ENCODE measurements at regions not wholly inside any gene's neighbourhood (a gene's known extent, or its start where the extent isn't known, plus 50 kb on each side); places are given as distances from the start of the nearest gene placed in this dataset.

GRCh38 chr4:111020476-111020875 is 397.6 kb upstream of the PITX2 start:
- TF ChIP-seq, protein P1, sequence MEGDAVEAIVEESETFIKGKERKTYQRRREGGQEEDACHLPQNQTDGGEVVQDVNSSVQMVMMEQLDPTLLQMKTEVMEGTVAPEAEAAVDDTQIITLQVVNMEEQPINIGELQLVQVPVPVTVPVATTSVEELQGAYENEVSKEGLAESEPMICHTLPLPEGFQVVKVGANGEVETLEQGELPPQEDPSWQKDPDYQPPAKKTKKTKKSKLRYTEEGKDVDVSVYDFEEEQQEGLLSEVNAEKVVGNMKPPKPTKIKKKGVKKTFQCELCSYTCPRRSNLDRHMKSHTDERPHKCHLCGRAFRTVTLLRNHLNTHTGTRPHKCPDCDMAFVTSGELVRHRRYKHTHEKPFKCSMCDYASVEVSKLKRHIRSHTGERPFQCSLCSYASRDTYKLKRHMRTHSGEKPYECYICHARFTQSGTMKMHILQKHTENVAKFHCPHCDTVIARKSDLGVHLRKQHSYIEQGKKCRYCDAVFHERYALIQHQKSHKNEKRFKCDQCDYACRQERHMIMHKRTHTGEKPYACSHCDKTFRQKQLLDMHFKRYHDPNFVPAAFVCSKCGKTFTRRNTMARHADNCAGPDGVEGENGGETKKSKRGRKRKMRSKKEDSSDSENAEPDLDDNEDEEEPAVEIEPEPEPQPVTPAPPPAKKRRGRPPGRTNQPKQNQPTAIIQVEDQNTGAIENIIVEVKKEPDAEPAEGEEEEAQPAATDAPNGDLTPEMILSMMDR (IDR thresholded peaks at IDR 0.05; ENCODE audit: unreplicated experiment) = no peak
- H3K36me3 Mint-ChIP-seq = no peaks in the 10 kb centered on the region
- no peak for DNase-seq (ENCODE audit: low spot score in 2 of 2, unreplicated experiment in 2 of 2)
- H3K9me3 Mint-ChIP-seq = no peaks in the 10 kb centered on the region
- no peak overlapping the region for H3K4me3 Mint-ChIP-seq
- peaks cover 2% of the 10 kb centered on the region for H3K4me1 Mint-ChIP-seq
- no peak overlapping the region for H3K27ac Mint-ChIP-seq
- no peaks in the 10 kb centered on the region for H3K27me3 Mint-ChIP-seq (ENCODE audit: low read depth)

GRCh38 chr4:111020961-111021360 is 398.1 kb upstream of the PITX2 start:
- TF ChIP-seq, protein P1 (IDR thresholded peaks at IDR 0.05; ENCODE audit: unreplicated experiment) = no peak
- peaks cover 2% of the 10 kb centered on the region for H3K4me1 Mint-ChIP-seq
- H3K27ac Mint-ChIP-seq = no peak overlapping the region
- no peaks in the 10 kb centered on the region for H3K36me3 Mint-ChIP-seq
- H3K9me3 Mint-ChIP-seq = no peaks in the 10 kb centered on the region
- DNase-seq (ENCODE audit: low spot score in 2 of 2, unreplicated experiment in 2 of 2) = no peak
- no peak overlapping the region for H3K4me3 Mint-ChIP-seq
- no peaks in the 10 kb centered on the region for H3K27me3 Mint-ChIP-seq (ENCODE audit: low read depth)

GRCh38 chr4:111022758-111023157 is 399.9 kb upstream of the PITX2 start:
- Mint-ChIP-seq H3K4me3 (no peak overlapping the region), H3K27ac (no peak overlapping the region), H3K9me3 (no peaks in the 10 kb centered on the region), H3K36me3 (no peaks in the 10 kb centered on the region), H3K27me3 (ENCODE audit: low read depth) (no peaks in the 10 kb centered on the region), H3K4me1 (peaks cover 6% of the 10 kb centered on the region)
- no peak for DNase-seq (ENCODE audit: low spot score in 2 of 2, unreplicated experiment in 2 of 2)
- TF ChIP-seq, protein P1 (IDR thresholded peaks at IDR 0.05; ENCODE audit: unreplicated experiment) = no peak

- no peak overlapping the region for H3K4me3 Mint-ChIP-seq
These were observed 404.6 kb upstream of the PITX2 start for GRCh38 chr4:111027526-111027925.

GRCh38 chr4:111028795-111029194 is 405.9 kb upstream of the PITX2 start:
- H3K36me3 Mint-ChIP-seq = no peaks in the 10 kb centered on the region
- no peak overlapping the region for H3K4me3 Mint-ChIP-seq
- no peak overlapping the region for H3K27ac Mint-ChIP-seq
- TF ChIP-seq, protein P1 (IDR thresholded peaks at IDR 0.05; ENCODE audit: unreplicated experiment) = no peak
- no peak for DNase-seq (ENCODE audit: low spot score in 2 of 2, unreplicated experiment in 2 of 2)
- peaks cover 22% of the 10 kb centered on the region for H3K9me3 Mint-ChIP-seq
- peaks cover 4% of the 10 kb centered on the region for H3K4me1 Mint-ChIP-seq
- no peaks in the 10 kb centered on the region for H3K27me3 Mint-ChIP-seq (ENCODE audit: low read depth)

More at GRCh38 chr4:111027526-111027925, 404.6 kb upstream of the PITX2 start:
- TF ChIP-seq, protein P1 (IDR thresholded peaks at IDR 0.05; ENCODE audit: unreplicated experiment) = no peak
- H3K36me3 Mint-ChIP-seq = no peaks in the 10 kb centered on the region
- no peak for DNase-seq (ENCODE audit: low spot score in 2 of 2, unreplicated experiment in 2 of 2)
- H3K27me3 Mint-ChIP-seq (ENCODE audit: low read depth) = no peaks in the 10 kb centered on the region
- H3K27ac Mint-ChIP-seq = peak overlapping the region; percentile 16
- peaks cover 22% of the 10 kb centered on the region for H3K9me3 Mint-ChIP-seq
- H3K4me1 Mint-ChIP-seq = peaks cover 4% of the 10 kb centered on the region

- Mint-ChIP-seq H3K27ac (no peak overlapping the region), H3K27me3 (ENCODE audit: low read depth) (no peaks in the 10 kb centered on the region), H3K36me3 (no peaks in the 10 kb centered on the region), H3K4me1 (peaks cover 4% of the 10 kb centered on the region), H3K9me3 (peaks cover 22% of the 10 kb centered on the region), H3K4me3 (no peak overlapping the region)
- TF ChIP-seq, protein P1 (IDR thresholded peaks at IDR 0.05; ENCODE audit: unreplicated experiment) = no peak
- no peak for DNase-seq (ENCODE audit: low spot score in 2 of 2, unreplicated experiment in 2 of 2)
These were observed 408.2 kb upstream of the PITX2 start for GRCh38 chr4:111031001-111031579.
